NCI-H345 (cell line): ENCODE measurements at regions not wholly inside any gene's neighbourhood (a gene's known extent, or its start where the extent isn't known, plus 50 kb on each side); places are given as distances from the start of the nearest gene placed in this dataset.
"Not testable (repeated sequence)": the region's sequence is repeated elsewhere in the genome, so short reads cannot be mapped to it uniquely, and the experiment has no call there.

Experiments used
- DNase-seq: peaks from one replicate; lab custom pipeline; 2025; lab: John Stamatoyannopoulos, UW

GRCh38 chr6:23784301-23784919 is 341.6 kb upstream of the NRSN1 start:
- DNase-seq = no peak

GRCh38 chr6:23790756-23791155 is 335.3 kb upstream of the NRSN1 start:
- no peak for DNase-seq

- DNase-seq = no peak
Observed at GRCh38 chr6:23797041-23797440, 329.0 kb upstream of the NRSN1 start.

- not testable (repeated sequence) for DNase-seq
Observed at GRCh38 chr6:23804289-23804688, 321.7 kb upstream of the NRSN1 start.

GRCh38 chr6:23821141-23821540 is 304.9 kb upstream of the NRSN1 start:
- not testable (repeated sequence) for DNase-seq

- DNase-seq = no peak
Observed at GRCh38 chr6:23823421-23823820, 302.6 kb upstream of the NRSN1 start.

- DNase-seq = no peak
Observed at GRCh38 chr6:23826572-23826971, 299.4 kb upstream of the NRSN1 start.

GRCh38 chr6:23828861-23829260 is 297.2 kb upstream of the NRSN1 start:
- no peak for DNase-seq

GRCh38 chr6:23841116-23841515 is 284.9 kb upstream of the NRSN1 start:
- DNase-seq = no peak

- no peak for DNase-seq
Observed at GRCh38 chr6:23842760-23843159, 283.3 kb upstream of the NRSN1 start.

- peak; percentile 7 for DNase-seq
Observed at GRCh38 chr6:23851522-23851921, 274.5 kb upstream of the NRSN1 start.

GRCh38 chr6:23853566-23854133 is 272.4 kb upstream of the NRSN1 start:
- not testable (repeated sequence) for DNase-seq

GRCh38 chr6:23854154-23854553 is 271.9 kb upstream of the NRSN1 start:
- DNase-seq = not testable (repeated sequence)

GRCh38 chr6:23855497-23856116 is 270.4 kb upstream of the NRSN1 start:
- no peak for DNase-seq

- no peak for DNase-seq
Observed at GRCh38 chr6:23870496-23870895, 255.5 kb upstream of the NRSN1 start.

- no peak for DNase-seq
Observed at GRCh38 chr6:23873161-23873560, 252.9 kb upstream of the NRSN1 start.

GRCh38 chr6:23875006-23875405 is 251.0 kb upstream of the NRSN1 start:
- no peak for DNase-seq

- no peak for DNase-seq
Observed at GRCh38 chr6:23879816-23880215, 246.2 kb upstream of the NRSN1 start.

- DNase-seq = no peak
Observed at GRCh38 chr6:23890543-23891227, 235.3 kb upstream of the NRSN1 start.

GRCh38 chr6:23905133-23905815 is 220.7 kb upstream of the NRSN1 start:
- no peak for DNase-seq

- no peak for DNase-seq
Observed at GRCh38 chr6:23910420-23910819, 215.6 kb upstream of the NRSN1 start.

- DNase-seq = no peak
Observed at GRCh38 chr6:23927935-23928334, 198.1 kb upstream of the NRSN1 start.
